ENCODE measurements at regions not wholly inside any gene's neighbourhood (a gene's known extent, or its start where the extent isn't known, plus 50 kb on each side); places are given as distances from the start of the nearest gene placed in this dataset.

GRCh38 chr1:2918441-2918840, 102.8 kb upstream of the ACTRT2 start:
- H3K9me3 ChIP-seq (ENCODE audit: insufficient read depth, low read depth): no peaks in the 10 kb centered on the region
- no peaks in the 10 kb centered on the region for H3K79me2 ChIP-seq (ENCODE audit: low read depth)
- H3K4me1 ChIP-seq (replicated peaks; ENCODE audit: insufficient read depth): no peaks in the 10 kb centered on the region
- no peaks in the 10 kb centered on the region for H3K9me2 ChIP-seq (ENCODE audit: insufficient read depth)
- peaks cover 10% of the 10 kb centered on the region; the same call in 1 of the 2 replicates for H3F3A ChIP-seq (ENCODE audit: insufficient read depth, low read depth)
- TF ChIP-seq EZH2 (IDR thresholded peaks at IDR 0.05; ENCODE audit: low read depth) (no peak), CTCF (conservative IDR thresholded peaks at IDR 0.05) (no peak)
- H4K20me1 ChIP-seq (ENCODE audit: insufficient read depth): 0 out of 2 replicates have a peak, but pooled peaks cover 6% of the 10 kb centered on the region
- H3K4me3 ChIP-seq: no peak overlapping the region
- H3K4me2 ChIP-seq: no peak overlapping the region
- POLR2A ChIA-PET (ENCODE audit: unreplicated experiment): no interaction called here
- H3K27ac ChIP-seq: no peak overlapping the region
- BruUV-seq (replicated peaks): no TSS peak
- CTCF ChIA-PET: no interaction called here
- no peak overlapping the region for H2AFZ ChIP-seq
- peaks cover 83% of the 10 kb centered on the region for H3K27me3 ChIP-seq (ENCODE audit: insufficient read depth, low read depth)
- no peaks in the 10 kb centered on the region for H3K36me3 ChIP-seq (ENCODE audit: low read depth)
- no peak for DNase-seq
- intact Hi-C loops (cut with micrococcal nuclease; ENCODE audit: unreplicated experiment): no loop called here

- Histone ChIP-seq H3K4me1 (replicated peaks; ENCODE audit: insufficient read depth) (no peaks in the 10 kb centered on the region), H3K79me2 (ENCODE audit: low read depth) (no peaks in the 10 kb centered on the region), H4K20me1 (ENCODE audit: insufficient read depth) (0 out of 2 replicates have a peak, but pooled peaks cover 6% of the 10 kb centered on the region), H3F3A (ENCODE audit: insufficient read depth, low read depth) (peaks cover 10% of the 10 kb centered on the region; the same call in 1 of the 2 replicates), H3K4me3 (no peak overlapping the region), H3K27me3 (ENCODE audit: insufficient read depth, low read depth) (peaks cover 85% of the 10 kb centered on the region), H2AFZ (no peak overlapping the region), H3K36me3 (ENCODE audit: low read depth) (no peaks in the 10 kb centered on the region), H3K27ac (no peak overlapping the region), H3K9me2 (ENCODE audit: insufficient read depth) (no peaks in the 10 kb centered on the region), H3K9me3 (ENCODE audit: insufficient read depth, low read depth) (no peaks in the 10 kb centered on the region), H3K4me2 (no peak overlapping the region)
- TF ChIP-seq CTCF (conservative IDR thresholded peaks at IDR 0.05) (no peak), EZH2 (IDR thresholded peaks at IDR 0.05; ENCODE audit: low read depth) (no peak)
- no TSS peak for BruUV-seq (replicated peaks)
- DNase-seq: no peak
- CTCF ChIA-PET: no interaction called here
- intact Hi-C loops (cut with micrococcal nuclease; ENCODE audit: unreplicated experiment): no loop called here
- POLR2A ChIA-PET (ENCODE audit: unreplicated experiment): no interaction called here
Observed at GRCh38 chr1:2919841-2920240, 101.4 kb upstream of the ACTRT2 start.

GRCh38 chr1:2920421-2921015, 100.7 kb upstream of the ACTRT2 start:
- Histone ChIP-seq H3K27ac (no peak overlapping the region), H3K9me2 (ENCODE audit: insufficient read depth) (no peaks in the 10 kb centered on the region), H2AFZ (no peak overlapping the region), H3K4me3 (no peak overlapping the region), H3F3A (ENCODE audit: insufficient read depth, low read depth) (peaks cover 8% of the 10 kb centered on the region; the same call in 1 of the 2 replicates), H3K27me3 (ENCODE audit: insufficient read depth, low read depth) (peaks cover 92% of the 10 kb centered on the region), H3K36me3 (ENCODE audit: low read depth) (no peaks in the 10 kb centered on the region), H3K79me2 (ENCODE audit: low read depth) (no peaks in the 10 kb centered on the region), H3K4me1 (replicated peaks; ENCODE audit: insufficient read depth) (no peaks in the 10 kb centered on the region), H4K20me1 (ENCODE audit: insufficient read depth) (0 out of 2 replicates have a peak, but pooled peaks cover 6% of the 10 kb centered on the region), H3K4me2 (no peak overlapping the region), H3K9me3 (ENCODE audit: insufficient read depth, low read depth) (no peaks in the 10 kb centered on the region)
- DNase-seq: no peak
- BruUV-seq (replicated peaks): no TSS peak
- ChIA-PET POLR2A (ENCODE audit: unreplicated experiment) (no interaction called here), CTCF (no interaction called here)
- no peak for TF ChIP-seq CTCF (conservative IDR thresholded peaks at IDR 0.05)
- no peak for TF ChIP-seq EZH2 (IDR thresholded peaks at IDR 0.05; ENCODE audit: low read depth)
- intact Hi-C loops (cut with micrococcal nuclease; ENCODE audit: unreplicated experiment): no loop called here

All from PC-9 (cell line).